ENCODE measurements at regions not wholly inside any gene's neighbourhood (a gene's known extent, or its start where the extent isn't known, plus 50 kb on each side); places are given as distances from the start of the nearest gene placed in this dataset.

DNA sequence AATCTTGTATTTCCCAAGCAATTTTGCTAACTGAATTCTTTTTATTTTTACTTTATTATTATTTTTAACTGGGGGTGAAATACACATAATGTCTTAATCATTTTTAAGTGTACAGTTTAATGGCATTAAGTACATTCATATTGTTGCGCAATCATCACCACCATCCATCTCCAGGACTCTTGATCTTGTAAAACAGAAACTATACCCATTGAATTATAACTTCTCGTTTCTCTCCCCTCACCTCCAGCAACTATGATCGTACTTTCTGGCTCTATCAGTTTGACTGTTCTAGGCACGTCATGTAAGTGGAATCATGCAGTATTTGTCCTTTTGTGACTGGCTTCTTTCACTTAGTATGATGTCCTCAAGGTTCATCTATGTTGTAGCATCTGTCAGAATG is 108.8 kb downstream of the ARL5B start:
- H3K27me3 ChIP-seq = no peaks in the 10 kb centered on the region
- H3K4me1 ChIP-seq = no peaks in the 10 kb centered on the region
- no peak overlapping the region for H3K27ac ChIP-seq
- no peak overlapping the region for H3K4me3 ChIP-seq
- H3K9me3 ChIP-seq = no peaks in the 10 kb centered on the region
- WGBS, 2 donors (ENCODE audit: low coverage in 1 of 2) = 81% methylated on average over 4 of the region's 4 CpGs
- intact Hi-C loops (cut with DNase I; ENCODE audit: low total_unique reads) = no loop called here
- DNase-seq = no peak
- H3K36me3 ChIP-seq = no peaks in the 10 kb centered on the region
- TF ChIP-seq, protein P1, sequence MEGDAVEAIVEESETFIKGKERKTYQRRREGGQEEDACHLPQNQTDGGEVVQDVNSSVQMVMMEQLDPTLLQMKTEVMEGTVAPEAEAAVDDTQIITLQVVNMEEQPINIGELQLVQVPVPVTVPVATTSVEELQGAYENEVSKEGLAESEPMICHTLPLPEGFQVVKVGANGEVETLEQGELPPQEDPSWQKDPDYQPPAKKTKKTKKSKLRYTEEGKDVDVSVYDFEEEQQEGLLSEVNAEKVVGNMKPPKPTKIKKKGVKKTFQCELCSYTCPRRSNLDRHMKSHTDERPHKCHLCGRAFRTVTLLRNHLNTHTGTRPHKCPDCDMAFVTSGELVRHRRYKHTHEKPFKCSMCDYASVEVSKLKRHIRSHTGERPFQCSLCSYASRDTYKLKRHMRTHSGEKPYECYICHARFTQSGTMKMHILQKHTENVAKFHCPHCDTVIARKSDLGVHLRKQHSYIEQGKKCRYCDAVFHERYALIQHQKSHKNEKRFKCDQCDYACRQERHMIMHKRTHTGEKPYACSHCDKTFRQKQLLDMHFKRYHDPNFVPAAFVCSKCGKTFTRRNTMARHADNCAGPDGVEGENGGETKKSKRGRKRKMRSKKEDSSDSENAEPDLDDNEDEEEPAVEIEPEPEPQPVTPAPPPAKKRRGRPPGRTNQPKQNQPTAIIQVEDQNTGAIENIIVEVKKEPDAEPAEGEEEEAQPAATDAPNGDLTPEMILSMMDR (IDR thresholded peaks at IDR 0.05) = no peak
- no peak for TF ChIP-seq POLR2AphosphoS5 (IDR thresholded peaks at IDR 0.05)
- no peak for TF ChIP-seq EP300 (IDR thresholded peaks at IDR 0.05; ENCODE audit: low read depth)
- no peak for TF ChIP-seq POLR2A (IDR thresholded peaks at IDR 0.05)
- in situ Hi-C loops (cut with MboI; ENCODE audit: low pct_ligation_motif_present in 1 of 4, low pct_unique_long_range_greater_than_20kb in 1 of 4, low sequenced_read_pairs in 3 of 4) = no loop called here

DNA sequence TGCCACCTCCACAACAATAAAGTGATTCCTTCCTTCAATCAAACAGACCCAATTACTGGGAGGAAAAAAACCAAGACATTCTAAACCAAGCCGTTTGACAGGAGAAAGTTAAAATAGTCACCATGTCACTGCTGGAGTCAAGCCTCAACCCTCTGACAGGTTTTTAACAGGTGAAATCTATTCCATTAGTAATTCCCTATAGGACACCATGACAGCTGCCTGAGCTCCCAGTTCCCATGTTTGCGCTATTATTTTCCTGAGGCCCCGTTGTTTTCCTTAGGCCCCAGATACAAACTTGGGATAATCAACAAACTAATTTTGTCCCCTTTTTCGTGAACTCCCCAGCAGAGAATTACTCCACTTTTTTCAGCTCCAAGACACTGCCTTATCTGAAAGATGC is 113.9 kb downstream of the ARL5B start:
- no peak overlapping the region for H3K4me3 ChIP-seq
- H3K9me3 ChIP-seq = no peaks in the 10 kb centered on the region
- no peak overlapping the region for H3K27ac ChIP-seq
- WGBS, 2 donors (ENCODE audit: low coverage in 1 of 2) = 76 to 78% methylated on average over 4 of the region's 4 CpGs
- H3K4me1 ChIP-seq = no peaks in the 10 kb centered on the region
- intact Hi-C loops (cut with DNase I; ENCODE audit: low total_unique reads) = no loop called here
- DNase-seq = no peak
- in situ Hi-C loops (cut with MboI; ENCODE audit: low pct_ligation_motif_present in 1 of 4, low pct_unique_long_range_greater_than_20kb in 1 of 4, low sequenced_read_pairs in 3 of 4) = no loop called here
- no peaks in the 10 kb centered on the region for H3K36me3 ChIP-seq
- no peaks in the 10 kb centered on the region for H3K27me3 ChIP-seq
- TF ChIP-seq, protein P1 (IDR thresholded peaks at IDR 0.05) = no peak
- TF ChIP-seq POLR2AphosphoS5 (IDR thresholded peaks at IDR 0.05) (no peak), EP300 (IDR thresholded peaks at IDR 0.05; ENCODE audit: low read depth) (no peak), POLR2A (IDR thresholded peaks at IDR 0.05) (no peak)

DNA sequence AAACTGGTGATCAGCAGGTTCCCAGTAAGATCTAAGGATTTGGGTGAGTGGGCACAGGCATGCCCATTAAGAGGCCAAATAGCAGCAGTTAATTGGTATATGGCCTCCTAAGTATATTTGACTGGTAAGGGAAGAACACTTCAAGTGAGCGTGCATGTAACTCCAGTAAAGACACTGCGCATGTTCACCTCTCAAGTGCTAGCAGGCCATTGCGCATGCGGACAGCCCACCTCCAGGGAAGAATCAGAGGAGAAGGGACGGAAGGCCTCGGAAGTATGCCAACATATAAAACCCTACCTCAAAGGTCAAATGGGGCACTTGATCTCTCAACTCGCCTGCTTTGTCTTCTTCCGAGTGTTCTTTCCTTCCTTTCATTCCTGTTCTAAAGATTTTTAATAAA is 118.0 kb downstream of the ARL5B start:
- Histone ChIP-seq H3K27me3 (no peaks in the 10 kb centered on the region), H3K4me1 (no peaks in the 10 kb centered on the region), H3K4me3 (no peak overlapping the region), H3K36me3 (no peaks in the 10 kb centered on the region), H3K27ac (no peak overlapping the region), H3K9me3 (no peaks in the 10 kb centered on the region)
- TF ChIP-seq POLR2A (IDR thresholded peaks at IDR 0.05) = no peak
- no peak for TF ChIP-seq EP300 (IDR thresholded peaks at IDR 0.05; ENCODE audit: low read depth)
- TF ChIP-seq, protein P1 (IDR thresholded peaks at IDR 0.05) = no peak
- TF ChIP-seq POLR2AphosphoS5 (IDR thresholded peaks at IDR 0.05) = no peak
- intact Hi-C loops (cut with DNase I; ENCODE audit: low total_unique reads) (no loop called here), in situ Hi-C loops (cut with MboI; ENCODE audit: low pct_ligation_motif_present in 1 of 4, low pct_unique_long_range_greater_than_20kb in 1 of 4, low sequenced_read_pairs in 3 of 4) (no loop called here)
- 89 to 93% methylated on average over 8 of the region's 8 CpGs for WGBS, 2 donors (ENCODE audit: low coverage in 1 of 2)
- DNase-seq = no peak

DNA sequence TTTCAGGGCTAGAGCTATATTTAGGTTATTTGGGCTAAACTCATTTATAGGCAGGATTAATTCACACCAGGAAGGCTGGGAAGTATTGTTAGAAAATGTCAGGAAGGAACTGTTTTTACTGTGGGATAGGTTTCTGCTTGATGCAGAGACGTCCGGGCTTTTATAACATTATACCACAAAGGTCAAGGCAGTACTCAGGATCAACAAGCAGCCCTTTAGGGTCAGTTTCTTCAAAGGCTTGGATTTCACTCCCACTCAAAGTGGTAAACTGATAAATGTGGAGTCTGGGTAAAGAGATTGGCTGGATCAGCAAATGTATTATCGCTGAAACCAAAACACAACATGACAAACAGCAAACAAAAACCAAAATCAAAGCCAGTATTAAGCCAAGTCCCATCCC is 127.2 kb downstream of the ARL5B start:
- 43 to 46% methylated on average over 1 to 3 of the region's 3 CpGs for WGBS, 2 donors (ENCODE audit: low coverage in 1 of 2)
- Histone ChIP-seq H3K4me3 (no peak overlapping the region), H3K27ac (no peak overlapping the region), H3K27me3 (no peaks in the 10 kb centered on the region), H3K36me3 (no peaks in the 10 kb centered on the region), H3K4me1 (no peaks in the 10 kb centered on the region), H3K9me3 (no peaks in the 10 kb centered on the region)
- intact Hi-C loops (cut with DNase I; ENCODE audit: low total_unique reads) = no loop called here
- TF ChIP-seq POLR2A (IDR thresholded peaks at IDR 0.05) = no peak
- TF ChIP-seq EP300 (IDR thresholded peaks at IDR 0.05; ENCODE audit: low read depth) = no peak
- TF ChIP-seq, protein P1 (IDR thresholded peaks at IDR 0.05) = no peak
- TF ChIP-seq POLR2AphosphoS5 (IDR thresholded peaks at IDR 0.05) = no peak
- in situ Hi-C loops (cut with MboI; ENCODE audit: low pct_ligation_motif_present in 1 of 4, low pct_unique_long_range_greater_than_20kb in 1 of 4, low sequenced_read_pairs in 3 of 4) = no loop called here
- DNase-seq = no peak
